ENCODE measurements at regions not wholly inside any gene's neighbourhood (a gene's known extent, or its start where the extent isn't known, plus 50 kb on each side); places are given as distances from the start of the nearest gene placed in this dataset.
"Not testable (repeated sequence)": the region's sequence is repeated elsewhere in the genome, so short reads cannot be mapped to it uniquely, and the experiment has no call there.

DNA sequence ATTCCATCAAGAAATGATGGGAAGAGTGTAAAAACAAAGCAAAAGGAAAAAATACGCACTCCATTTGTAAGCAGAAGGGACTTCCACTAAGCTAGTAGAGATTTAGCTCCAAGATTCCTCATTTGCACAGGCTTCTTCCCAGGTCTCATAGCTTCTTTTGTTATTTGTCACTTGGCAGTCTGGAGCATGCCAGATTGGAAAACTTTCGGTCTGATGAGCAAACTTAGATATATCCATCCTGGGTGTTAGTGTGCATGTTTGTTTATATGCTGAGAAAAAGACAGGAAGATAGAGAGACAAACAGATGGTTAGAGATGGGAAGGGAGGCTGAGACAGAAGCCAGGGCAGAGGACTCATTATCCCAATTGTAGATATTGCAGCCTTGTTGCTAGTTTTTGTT lies 1644.5 kb upstream of the NUDT12 start:
- no peak for DNase-seq

DNA sequence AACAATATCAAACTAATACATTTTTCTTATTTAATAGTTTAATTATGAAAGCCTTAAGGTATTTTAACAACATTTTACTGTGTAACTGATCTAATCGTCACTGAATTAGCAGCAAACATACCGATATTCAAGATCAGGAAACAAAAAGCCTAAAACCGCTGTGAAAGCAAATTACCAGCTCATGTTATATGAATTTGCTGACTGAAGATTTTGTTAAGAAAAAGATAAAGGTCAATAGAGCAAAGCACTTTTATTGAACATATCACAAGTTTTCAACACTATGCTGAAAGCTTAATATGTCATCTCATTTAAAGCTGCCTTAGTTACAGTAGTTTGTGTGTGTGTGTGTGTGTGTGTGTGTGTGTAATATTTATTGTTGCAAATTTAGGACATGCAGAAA lies 1634.9 kb upstream of the NUDT12 start:
- no peak for DNase-seq

- no peak for DNase-seq
These were observed 1633.2 kb upstream of the NUDT12 start for GRCh38 chr5:105195765-105196164.

DNA sequence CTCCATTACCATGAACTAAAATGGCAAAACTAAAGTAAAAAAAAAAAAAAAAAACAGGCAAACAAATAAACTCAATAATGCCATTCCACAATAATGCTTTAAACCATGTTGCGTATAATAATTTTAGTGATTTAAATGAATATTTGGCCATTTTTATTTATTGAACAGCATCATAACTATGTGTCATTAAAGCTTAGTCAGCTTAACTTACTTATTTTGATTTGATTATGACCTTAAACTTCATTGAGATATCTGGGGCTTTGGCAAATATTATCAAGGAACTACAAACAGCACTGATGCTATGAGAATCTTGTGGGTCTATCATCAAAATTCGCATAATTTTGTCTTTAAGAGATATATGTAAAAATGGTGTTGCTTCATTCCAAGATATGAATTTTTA lies 1610.3 kb upstream of the NUDT12 start:
- DNase-seq = no peak

DNA sequence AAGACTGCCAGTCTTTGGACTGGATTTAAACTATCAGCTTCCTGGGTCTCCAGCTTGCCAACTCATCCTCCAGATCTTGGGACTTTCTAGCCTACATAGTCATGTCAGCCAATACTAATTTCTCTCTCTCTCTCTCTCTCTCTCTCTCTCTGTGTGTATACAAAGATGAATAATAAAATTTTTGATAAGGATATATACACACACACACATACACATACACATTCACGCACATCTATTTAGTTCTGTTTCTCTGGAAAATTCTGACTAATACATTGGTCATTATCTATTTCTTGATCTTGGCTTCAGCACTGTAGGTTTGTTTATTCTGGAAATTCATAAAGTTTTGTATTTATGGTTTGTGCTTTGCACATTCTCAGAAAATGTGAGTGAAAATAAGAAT lies 1606.2 kb upstream of the NUDT12 start:
- DNase-seq = no peak

GRCh38 chr5:105167092-105167491 lies 1604.5 kb upstream of the NUDT12 start:
- no peak for DNase-seq

GRCh38 chr5:105163547-105163946 lies 1601.0 kb upstream of the NUDT12 start:
- no peak for DNase-seq

- DNase-seq = not testable (repeated sequence)
These were observed 1600.0 kb upstream of the NUDT12 start for GRCh38 chr5:105162557-105162956.

DNA sequence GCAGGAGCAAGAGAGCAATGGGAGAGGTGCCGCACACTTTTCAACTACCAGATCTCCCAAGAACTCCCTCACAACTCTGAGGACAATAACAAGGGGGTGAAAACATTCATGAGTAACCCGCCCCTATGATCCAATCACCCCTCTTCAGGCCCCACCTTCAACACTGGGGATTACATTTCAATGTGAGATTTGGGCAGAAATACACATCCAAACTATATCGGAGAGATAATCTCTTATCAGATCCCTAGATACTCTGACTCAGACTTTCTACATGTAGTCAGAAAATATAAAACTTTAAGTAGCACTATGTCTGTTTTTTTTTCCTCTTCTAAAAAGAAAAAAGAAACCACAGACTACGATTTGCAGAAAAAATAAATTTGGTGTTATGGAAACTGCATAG lies 1595.9 kb upstream of the NUDT12 start:
- no peak for DNase-seq

DNA sequence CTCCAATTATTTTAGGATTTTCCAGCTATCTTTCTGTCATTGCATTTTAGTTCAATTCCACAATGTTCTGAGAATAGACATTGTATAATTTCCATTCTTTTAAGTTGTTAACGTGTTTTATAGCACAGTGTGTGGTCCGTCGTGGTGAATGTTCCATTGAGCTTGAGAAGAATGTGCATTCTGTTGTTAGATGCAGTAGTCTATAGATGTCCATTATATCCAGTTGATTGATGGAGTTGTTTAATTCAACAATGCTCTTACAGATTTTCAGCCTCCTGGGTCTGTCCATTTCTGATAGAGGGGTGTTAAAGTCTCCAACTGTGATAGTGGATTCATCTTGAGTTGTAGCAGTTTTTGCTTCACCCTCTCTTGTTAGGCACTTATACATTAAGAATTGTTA lies 1587.7 kb upstream of the NUDT12 start:
- DNase-seq = no peak

- no peak for DNase-seq
These were observed 1584.3 kb upstream of the NUDT12 start for GRCh38 chr5:105146867-105147266.

GRCh38 chr5:105145152-105145551 lies 1582.6 kb upstream of the NUDT12 start:
- no peak for DNase-seq

DNA sequence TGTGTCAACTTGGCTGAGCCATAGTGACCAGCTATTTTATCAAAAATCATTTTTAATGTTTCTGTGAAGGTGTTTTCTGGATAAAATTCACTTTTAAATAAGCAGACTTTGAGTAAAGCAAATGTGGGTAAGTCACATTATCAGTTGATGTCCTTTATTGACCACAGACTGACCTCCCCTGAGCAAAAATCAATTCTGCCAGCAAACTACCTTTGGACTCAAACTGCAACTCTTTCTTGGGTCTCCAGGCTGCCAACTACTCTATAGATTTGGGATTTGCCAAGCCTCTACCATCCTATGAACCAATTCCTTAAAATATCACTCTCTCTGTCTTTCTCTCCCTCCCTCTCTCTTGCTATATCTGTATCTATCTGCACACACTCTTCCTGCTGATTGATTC lies 1571.7 kb upstream of the NUDT12 start:
- no peak for DNase-seq

DNA sequence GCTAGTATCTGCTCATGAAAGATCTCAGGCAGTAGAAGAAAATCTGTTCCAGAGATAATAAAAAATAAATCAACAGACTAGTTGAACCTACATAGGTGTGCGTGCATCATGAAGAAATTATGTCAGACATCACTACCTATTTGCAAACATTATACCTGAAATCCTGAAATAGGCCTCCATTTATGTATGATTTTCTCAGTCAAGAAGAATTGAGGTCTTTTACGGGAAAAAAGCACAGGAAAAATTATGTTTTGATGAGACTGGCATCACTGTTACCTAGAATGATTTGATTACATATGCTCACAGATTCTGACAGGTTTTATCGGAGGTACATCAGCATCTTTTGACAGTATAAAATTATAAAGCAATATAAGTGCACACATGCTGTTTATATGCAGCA lies 1570.5 kb upstream of the NUDT12 start:
- DNase-seq = no peak

GRCh38 chr5:105132581-105132980 lies 1570.0 kb upstream of the NUDT12 start:
- no peak for DNase-seq

- no peak for DNase-seq
These were observed 1568.5 kb upstream of the NUDT12 start for GRCh38 chr5:105131045-105131444.

- no peak for DNase-seq
These were observed 1539.0 kb upstream of the NUDT12 start for GRCh38 chr5:105101577-105101976.

- no peak for DNase-seq
These were observed 1526.4 kb upstream of the NUDT12 start for GRCh38 chr5:105088961-105089360.

DNA sequence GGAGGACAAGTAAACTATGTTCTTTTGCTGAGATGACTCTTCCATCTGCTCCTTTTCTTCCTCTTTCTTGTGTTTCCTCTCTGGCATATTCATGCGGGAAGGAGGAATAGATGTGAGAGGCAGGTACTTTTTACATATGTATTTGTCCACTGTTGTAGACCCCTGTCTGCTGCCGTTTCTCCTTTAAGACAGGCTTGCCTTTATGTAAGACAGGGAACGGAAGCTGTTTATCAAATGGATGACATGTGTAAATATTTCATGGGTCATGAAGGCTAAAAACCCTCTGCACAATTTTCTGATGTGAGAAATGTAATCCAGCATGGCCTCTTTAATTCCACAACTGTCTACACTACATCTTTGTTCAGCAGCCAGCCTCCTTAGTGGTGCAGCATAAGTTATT lies 1525.5 kb upstream of the NUDT12 start:
- no peak for DNase-seq

GRCh38 chr5:105057893-105058292 lies 1495.3 kb upstream of the NUDT12 start:
- DNase-seq = no peak

GRCh38 chr5:105057001-105057436 lies 1494.4 kb upstream of the NUDT12 start:
- no peak for DNase-seq

DNA sequence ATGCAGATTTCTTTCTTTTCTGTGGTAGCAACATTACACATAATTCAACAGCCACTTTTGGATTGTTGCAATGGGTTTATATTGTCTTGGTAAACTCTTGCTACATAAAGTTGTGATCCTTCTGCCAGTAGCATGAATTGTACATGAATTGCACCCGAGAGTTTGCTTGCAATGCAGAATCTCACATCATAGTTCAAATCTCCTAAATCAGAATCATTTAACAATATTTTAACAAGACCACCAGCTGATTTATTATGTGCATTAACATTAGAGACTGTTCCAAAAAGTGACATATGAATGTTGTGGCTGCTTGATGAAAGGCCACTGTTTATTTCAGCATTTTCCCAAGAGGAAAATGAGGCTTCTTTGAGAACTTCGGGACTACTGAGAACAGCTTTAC lies 1491.8 kb upstream of the NUDT12 start:
- DNase-seq = no peak

DNA sequence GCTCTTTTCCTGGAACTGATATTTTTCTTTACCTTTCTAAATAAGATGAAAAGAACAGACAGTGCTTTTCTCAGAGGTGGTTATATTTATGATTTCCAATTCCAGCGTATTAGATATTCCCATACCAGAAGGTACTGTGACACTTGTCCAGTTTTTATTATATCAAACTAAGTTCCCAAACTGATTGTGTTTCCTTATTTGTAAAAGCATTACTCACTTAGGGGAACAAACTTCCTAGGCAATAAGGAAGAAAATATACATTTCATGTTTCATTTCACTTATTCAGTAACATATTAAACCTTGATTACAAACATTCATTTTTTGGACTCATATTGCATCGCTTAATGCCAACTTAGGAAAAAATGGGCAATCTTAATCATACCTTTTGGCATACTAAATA lies 1480.0 kb upstream of the NUDT12 start:
- DNase-seq = no peak

DNA sequence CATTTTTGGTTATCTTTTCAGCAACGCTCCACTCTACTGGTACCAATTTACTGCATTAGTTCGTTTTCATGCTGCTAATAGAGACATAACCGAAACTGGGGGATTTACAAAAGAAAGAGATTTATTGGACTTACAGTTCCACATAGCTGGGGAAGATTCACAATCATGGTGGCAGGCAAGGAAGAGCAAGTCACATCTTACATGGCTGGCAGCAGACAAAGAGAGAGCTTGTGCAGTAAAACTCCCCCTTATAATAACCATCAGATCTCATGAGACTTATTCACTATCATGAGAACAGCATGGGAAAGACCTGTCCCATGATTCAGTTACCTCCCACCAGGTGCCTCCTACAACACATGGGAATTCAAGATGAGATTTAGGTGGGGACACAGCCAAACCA lies 1474.2 kb upstream of the NUDT12 start:
- not testable (repeated sequence) for DNase-seq

GRCh38 chr5:105034401-105034763 lies 1471.8 kb upstream of the NUDT12 start:
- no peak for DNase-seq
